ENCODE measurements at regions not wholly inside any gene's neighbourhood (a gene's known extent, or its start where the extent isn't known, plus 50 kb on each side); places are given as distances from the start of the nearest gene placed in this dataset.

GRCh38 chr9:34797367-34797766 is 87.4 kb upstream of the CCL21 start:
- no peak overlapping the region for H3K4me3 ChIP-seq (ENCODE audit: low read depth, low read length)
- TF ChIP-seq CTCF (IDR thresholded peaks at IDR 0.05; ENCODE audit: insufficient read depth, low read depth, low read length): no peak
- no peak for DNase-seq (ENCODE audit: low read depth)

GRCh38 chr9:34796924-34797323 is 87.0 kb upstream of the CCL21 start:
- no peak for DNase-seq (ENCODE audit: low read depth)
- TF ChIP-seq CTCF (IDR thresholded peaks at IDR 0.05; ENCODE audit: insufficient read depth, low read depth, low read length): no peak

GRCh38 chr9:34793428-34793827 is 83.5 kb upstream of the CCL21 start:
- no peak for TF ChIP-seq CTCF (IDR thresholded peaks at IDR 0.05; ENCODE audit: insufficient read depth, low read depth, low read length)
- H3K4me3 ChIP-seq (ENCODE audit: low read depth, low read length): no peak overlapping the region
- no peak for DNase-seq (ENCODE audit: low read depth)

More at GRCh38 chr9:34796924-34797323, 87.0 kb upstream of the CCL21 start:
- no peak overlapping the region for H3K4me3 ChIP-seq (ENCODE audit: low read depth, low read length)

GRCh38 chr9:34783951-34784487 is 74.1 kb upstream of the CCL21 start:
- no peak overlapping the region for H3K4me3 ChIP-seq (ENCODE audit: low read depth, low read length)
- TF ChIP-seq CTCF (IDR thresholded peaks at IDR 0.05; ENCODE audit: insufficient read depth, low read depth, low read length): no peak
- DNase-seq (ENCODE audit: low read depth): no peak

- TF ChIP-seq CTCF (IDR thresholded peaks at IDR 0.05; ENCODE audit: insufficient read depth, low read depth, low read length): no peak
- H3K4me3 ChIP-seq (ENCODE audit: low read depth, low read length): no peak overlapping the region
- DNase-seq (ENCODE audit: low read depth): no peak
These were observed 72.4 kb upstream of the CCL21 start for GRCh38 chr9:34782372-34782771.

GRCh38 chr9:34777666-34778065 is 67.7 kb upstream of the CCL21 start:
- H3K4me3 ChIP-seq (ENCODE audit: low read depth, low read length): no peak overlapping the region
- no peak for TF ChIP-seq CTCF (IDR thresholded peaks at IDR 0.05; ENCODE audit: insufficient read depth, low read depth, low read length)
- DNase-seq (ENCODE audit: low read depth): no peak

GRCh38 chr9:34773955-34774354 is 64.0 kb upstream of the CCL21 start:
- TF ChIP-seq CTCF (IDR thresholded peaks at IDR 0.05; ENCODE audit: insufficient read depth, low read depth, low read length): no peak
- peak; percentile 5 for DNase-seq (ENCODE audit: low read depth)
- H3K4me3 ChIP-seq (ENCODE audit: low read depth, low read length): no peak overlapping the region
